ENCODE measurements at regions not wholly inside any gene's neighbourhood (a gene's known extent, or its start where the extent isn't known, plus 50 kb on each side); places are given as distances from the start of the nearest gene placed in this dataset.

- Histone ChIP-seq H3K4me3 (no peak overlapping the region), H3K27me3 (ENCODE audit: control insufficient read depth in 3 of 3, insufficient read depth in 3 of 3, low read length in 2 of 3) (no peaks in the 10 kb centered on the region), H3K36me3 (ENCODE audit: control insufficient read depth in 4 of 4, insufficient read depth in 4 of 4, low read length in 4 of 4) (no peaks in the 10 kb centered on the region), H3K9me3 (ENCODE audit: control insufficient read depth in 4 of 4, insufficient read depth in 3 of 4, low read length in 3 of 4) (peaks cover 0 to 2% (median 0%) of the 10 kb centered on the region in 4 donors), H3K4me1 (ENCODE audit: control insufficient read depth in 5 of 5, insufficient read depth in 5 of 5, low read length in 5 of 5) (no peaks in the 10 kb centered on the region), H3K27ac (ENCODE audit: low read depth in 1 of 2, low read length in 1 of 2) (peak overlapping the region in 1 of 2 donors; percentile 1), H3K9ac (ENCODE audit: insufficient read depth in 1 of 2, low read length in 2 of 2) (no peak overlapping the region)
- peak; percentile 85 to 92 (median 89) for DNase-seq
- 3 to 9% methylated on average over 7 of the region's 7 CpGs for WGBS, 2 donors
- TF ChIP-seq CTCF (IDR thresholded peaks at IDR 0.05; ENCODE audit: control extremely low read depth, extremely low read depth) = peak; percentile 94
- ATAC-seq (ENCODE audit: insufficient read depth, low FRiP score) = peak; percentile 90
Measured at GRCh38 chr6:110039364-110039980, 61.4 kb downstream of the GPR6 start.

DNA sequence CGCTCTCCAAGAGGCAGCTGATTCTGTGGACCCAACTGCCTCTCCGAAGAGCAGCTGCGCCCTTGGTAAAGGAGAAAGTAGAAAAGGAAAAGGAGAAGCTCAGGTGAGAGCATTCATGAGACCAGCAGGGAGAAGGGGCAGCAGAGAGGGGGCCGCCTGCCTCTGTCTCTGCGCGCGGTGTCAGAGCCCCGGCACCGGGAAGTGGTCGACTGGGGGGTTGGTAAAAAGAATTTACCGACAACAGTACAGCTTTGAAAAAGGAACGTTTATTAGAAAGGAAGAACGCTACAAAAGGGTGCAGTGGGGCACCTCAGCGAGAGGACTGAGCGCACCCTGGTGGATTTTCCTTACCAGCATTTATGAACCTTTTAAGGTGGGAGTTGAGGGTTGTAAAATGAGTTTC, 61.9 kb downstream of the GPR6 start:
- Histone ChIP-seq H3K4me1 (ENCODE audit: control insufficient read depth in 5 of 5, insufficient read depth in 5 of 5, low read length in 5 of 5) (no peaks in the 10 kb centered on the region), H3K27me3 (ENCODE audit: control insufficient read depth in 3 of 3, insufficient read depth in 3 of 3, low read length in 2 of 3) (no peaks in the 10 kb centered on the region), H3K9ac (ENCODE audit: insufficient read depth in 1 of 2, low read length in 2 of 2) (no peak overlapping the region), H3K4me3 (no peak overlapping the region), H3K36me3 (ENCODE audit: control insufficient read depth in 4 of 4, insufficient read depth in 4 of 4, low read length in 4 of 4) (no peaks in the 10 kb centered on the region), H3K27ac (ENCODE audit: low read depth in 1 of 2, low read length in 1 of 2) (peak overlapping the region in 1 of 2 donors; percentile 1), H3K9me3 (ENCODE audit: control insufficient read depth in 4 of 4, insufficient read depth in 3 of 4, low read length in 3 of 4) (peaks cover 0 to 2% (median 0%) of the 10 kb centered on the region in 4 donors)
- ATAC-seq (ENCODE audit: insufficient read depth, low FRiP score) (peak; percentile 59), DNase-seq (peak; percentile 35 to 52 (median 44))
- no peak for TF ChIP-seq CTCF (IDR thresholded peaks at IDR 0.05; ENCODE audit: control extremely low read depth, extremely low read depth)
- WGBS, 2 donors = 13 to 28% methylated on average over 15 of the region's 15 CpGs

- no peak overlapping the region for H3K4me3 ChIP-seq
- H3K36me3 ChIP-seq (ENCODE audit: control insufficient read depth in 4 of 4, insufficient read depth in 4 of 4, low read length in 4 of 4) = no peaks in the 10 kb centered on the region
- peaks cover 0 to 2% (median 0%) of the 10 kb centered on the region in 4 donors for H3K9me3 ChIP-seq (ENCODE audit: control insufficient read depth in 4 of 4, insufficient read depth in 3 of 4, low read length in 3 of 4)
- no peak overlapping the region for H3K27ac ChIP-seq (ENCODE audit: low read depth in 1 of 2, low read length in 1 of 2)
- DNase-seq = no peak
- H3K4me1 ChIP-seq (ENCODE audit: control insufficient read depth in 5 of 5, insufficient read depth in 5 of 5, low read length in 5 of 5) = no peaks in the 10 kb centered on the region
- H3K9ac ChIP-seq (ENCODE audit: insufficient read depth in 1 of 2, low read length in 2 of 2) = no peak overlapping the region
- H3K27me3 ChIP-seq (ENCODE audit: control insufficient read depth in 3 of 3, insufficient read depth in 3 of 3, low read length in 2 of 3) = no peaks in the 10 kb centered on the region
- no peak for ATAC-seq (ENCODE audit: insufficient read depth, low FRiP score)
- TF ChIP-seq CTCF (IDR thresholded peaks at IDR 0.05; ENCODE audit: control extremely low read depth, extremely low read depth) = no peak
- 88 to 93% methylated on average over 7 of the region's 7 CpGs for WGBS, 2 donors
Measured at GRCh38 chr6:110040716-110041115, 62.6 kb downstream of the GPR6 start.

DNA sequence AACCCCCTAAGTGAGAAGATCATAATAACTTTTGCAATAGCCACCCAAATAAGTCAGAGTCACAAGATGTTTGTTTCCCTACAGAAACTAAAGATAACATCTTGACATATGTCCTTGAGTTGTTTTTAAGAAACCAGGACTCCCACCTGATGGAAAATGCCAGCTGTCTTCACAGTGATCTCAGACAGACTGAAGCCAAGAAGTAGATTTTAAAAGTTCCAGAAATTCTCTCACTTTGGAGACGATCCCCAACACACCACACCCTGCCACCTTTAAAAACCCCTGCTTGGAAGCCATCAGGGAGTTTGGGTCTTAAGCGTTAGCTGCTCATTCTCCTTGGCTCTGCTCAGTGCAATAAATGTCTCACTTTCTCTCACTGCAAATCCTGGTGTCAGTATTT, 63.0 kb downstream of the GPR6 start:
- Histone ChIP-seq H3K27ac (ENCODE audit: low read depth in 1 of 2, low read length in 1 of 2) (no peak overlapping the region), H3K9me3 (ENCODE audit: control insufficient read depth in 4 of 4, insufficient read depth in 3 of 4, low read length in 3 of 4) (peaks cover 0 to 2% (median 0%) of the 10 kb centered on the region in 4 donors), H3K9ac (ENCODE audit: insufficient read depth in 1 of 2, low read length in 2 of 2) (no peak overlapping the region), H3K27me3 (ENCODE audit: control insufficient read depth in 3 of 3, insufficient read depth in 3 of 3, low read length in 2 of 3) (no peaks in the 10 kb centered on the region), H3K4me1 (ENCODE audit: control insufficient read depth in 5 of 5, insufficient read depth in 5 of 5, low read length in 5 of 5) (no peaks in the 10 kb centered on the region), H3K36me3 (ENCODE audit: control insufficient read depth in 4 of 4, insufficient read depth in 4 of 4, low read length in 4 of 4) (no peaks in the 10 kb centered on the region), H3K4me3 (no peak overlapping the region)
- ATAC-seq (ENCODE audit: insufficient read depth, low FRiP score) (no peak), DNase-seq (no peak)
- 67 to 84% methylated on average over 2 of the region's 2 CpGs for WGBS, 2 donors
- no peak for TF ChIP-seq CTCF (IDR thresholded peaks at IDR 0.05; ENCODE audit: control extremely low read depth, extremely low read depth)
